Subcutaneous abdominal adipose tissue (tissue), 5 donors: ENCODE measurements at regions not wholly inside any gene's neighbourhood (a gene's known extent, or its start where the extent isn't known, plus 50 kb on each side); places are given as distances from the start of the nearest gene placed in this dataset.

ENCODE experiments used
- H3K27ac ChIP-seq: one replicate; pipeline ENCODE4 v1.7.0; 2013; ENCODE audit warnings: low read depth, mild to moderate bottlenecking, inconsistent platforms, low read length, moderate library complexity
- H3K27me3 ChIP-seq, 5 donors: one replicate each; pipeline ENCODE4 v1.7.0; 2013; ENCODE audit warnings: low read length in 5 of 5, inconsistent platforms in 1 of 5; ENCODE audit not compliant: control insufficient read depth in 5 of 5, insufficient read depth in 4 of 5
- H3K36me3 ChIP-seq, 5 donors: one replicate each; pipeline ENCODE4 v1.7.0; 2013; ENCODE audit warnings: low read length in 5 of 5; ENCODE audit not compliant: control insufficient read depth in 5 of 5, insufficient read depth in 5 of 5
- H3K4me1 ChIP-seq, 5 donors: one replicate each; pipeline ENCODE4 v1.7.0; 2013; ENCODE audit warnings: low read length in 5 of 5, mild to moderate bottlenecking in 3 of 5, moderate library complexity in 1 of 5; ENCODE audit not compliant: control insufficient read depth in 5 of 5, insufficient read depth in 5 of 5
- H3K4me3 ChIP-seq, 5 donors: one replicate each; pipeline ENCODE4 v1.7.0; 2013; ENCODE audit warnings: low read length in 5 of 5, low read depth in 1 of 5
- H3K9ac ChIP-seq, 5 donors: one replicate each; pipeline ENCODE4 v1.7.0; 2013; ENCODE audit warnings: low read length in 5 of 5, mild to moderate bottlenecking in 4 of 5, moderate library complexity in 3 of 5
- H3K9me3 ChIP-seq, 5 donors: one replicate each; pipeline ENCODE4 v1.7.0; 2013; ENCODE audit warnings: low read length in 5 of 5; ENCODE audit not compliant: control insufficient read depth in 5 of 5
- donor health status: healthy.
- donor health status: healthy.
- donor health status: healthy.
- donor health status: healthy.
- donor health status: healthy.

DNA sequence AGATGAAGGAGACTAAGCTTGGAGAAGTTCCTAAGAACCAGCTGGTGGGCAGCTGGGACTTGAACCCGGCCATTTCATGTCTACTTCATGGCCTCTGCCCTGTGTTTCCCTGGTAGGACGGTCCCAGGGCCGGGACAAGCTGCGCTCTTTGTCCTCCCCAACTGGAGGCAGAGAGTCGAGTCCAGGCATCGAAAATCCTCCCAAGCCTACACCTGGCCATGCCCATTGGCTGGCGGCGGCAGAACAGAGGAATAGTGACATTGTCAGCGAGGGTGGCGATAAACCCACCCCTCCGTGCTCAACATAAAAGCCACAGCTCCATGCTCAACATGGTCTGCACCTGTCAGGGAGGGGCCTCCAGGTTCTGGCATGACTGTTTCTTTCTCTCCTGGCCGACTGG lies 77.7 kb downstream of the RBFOX3 start:
- H3K4me1 ChIP-seq = no peaks in the 10 kb centered on the region
- H3K27ac ChIP-seq = no peak overlapping the region
- H3K9me3 ChIP-seq = no peaks in the 10 kb centered on the region
- H3K27me3 ChIP-seq = peaks cover 14 to 61% (median 38%) of the 10 kb centered on the region in 5 donors
- no peak overlapping the region for H3K9ac ChIP-seq
- no peaks in the 10 kb centered on the region for H3K36me3 ChIP-seq
- H3K4me3 ChIP-seq = no peak overlapping the region

DNA sequence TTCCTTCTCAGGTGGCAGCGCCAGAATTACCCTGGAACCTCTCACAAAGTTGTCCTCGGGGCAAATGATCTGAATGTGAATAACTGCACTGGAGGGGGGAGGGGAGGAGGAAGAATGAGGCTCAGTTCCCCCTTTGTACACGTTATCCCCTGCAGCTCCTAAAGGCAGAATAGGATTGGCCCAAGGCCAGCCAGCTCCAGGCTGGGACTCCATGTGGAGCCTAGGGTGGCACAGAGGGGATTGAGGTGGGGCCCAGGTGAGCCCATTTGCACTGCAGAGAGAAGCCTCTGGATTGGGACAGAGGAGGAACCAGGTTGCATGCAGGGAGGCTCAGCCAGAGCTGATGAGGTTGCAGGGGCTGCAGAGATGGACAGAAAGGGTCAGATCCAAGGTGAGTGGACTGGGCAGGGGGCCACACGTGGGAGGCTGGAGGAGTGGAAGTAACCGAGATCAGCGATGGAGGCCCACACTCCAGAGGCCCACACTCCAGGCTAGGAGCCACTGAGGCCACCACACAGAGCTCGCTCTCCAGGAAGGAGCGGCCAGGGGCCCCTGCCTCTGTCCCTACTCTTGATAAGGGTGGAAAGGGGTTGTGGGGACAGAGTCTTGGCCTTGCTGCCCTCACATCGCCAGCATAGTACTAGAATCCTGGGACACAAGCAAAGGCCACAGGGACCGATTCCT lies 78.6 kb downstream of the RBFOX3 start:
- H3K36me3 ChIP-seq = no peaks in the 10 kb centered on the region
- H3K9ac ChIP-seq = no peak overlapping the region
- peaks cover 17 to 56% (median 40%) of the 10 kb centered on the region in 5 donors for H3K27me3 ChIP-seq

DNA sequence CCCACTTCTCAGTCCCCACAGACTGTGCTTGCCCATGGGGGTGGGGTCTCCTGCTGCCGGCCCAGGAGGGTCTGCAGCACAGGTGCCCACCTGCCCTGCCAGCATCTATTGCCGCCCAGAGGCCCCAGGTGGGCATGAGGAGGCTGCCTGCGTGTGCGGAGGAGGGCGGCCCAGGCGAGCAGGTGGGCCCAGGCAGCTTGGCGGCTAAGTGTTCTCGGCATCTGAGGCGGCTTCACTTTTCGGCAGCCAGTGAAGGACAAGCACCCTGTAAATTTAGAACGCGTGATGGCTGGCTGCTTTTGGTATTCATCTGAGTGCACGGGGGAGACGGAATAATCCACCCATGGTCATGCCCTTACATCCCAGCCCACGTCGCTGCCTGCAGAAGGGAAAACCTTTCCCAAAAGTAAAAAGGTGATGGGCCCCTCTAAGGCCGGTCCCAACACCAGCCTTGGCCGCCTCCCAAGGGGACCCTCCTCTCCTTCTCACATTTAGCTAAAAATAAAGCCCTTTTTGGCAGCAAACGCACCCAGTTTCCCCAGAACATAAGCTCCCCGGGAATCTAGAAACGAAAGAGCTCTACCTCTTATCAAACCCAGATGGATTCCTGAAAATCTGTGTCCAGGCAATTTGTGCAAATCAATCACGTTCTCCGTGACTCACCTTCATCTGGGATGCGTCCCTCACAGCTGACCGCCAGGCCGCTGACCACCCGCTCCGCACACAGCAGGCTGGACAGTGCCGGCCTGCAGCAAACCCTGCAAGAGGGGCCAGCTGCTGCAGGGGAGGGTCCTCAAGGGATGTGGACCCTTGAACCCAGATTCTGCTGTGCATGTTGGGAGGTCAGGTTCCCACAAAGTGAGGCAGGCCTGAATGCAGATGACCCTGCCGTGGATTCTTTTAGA lies 79.4 kb downstream of the RBFOX3 start:
- H3K9ac ChIP-seq = no peak overlapping the region
- H3K27me3 ChIP-seq = peaks cover 21 to 58% (median 47%) of the 10 kb centered on the region in 5 donors
- H3K36me3 ChIP-seq = no peaks in the 10 kb centered on the region
- H3K4me1 ChIP-seq = no peaks in the 10 kb centered on the region
- no peak overlapping the region for H3K4me3 ChIP-seq
- H3K9me3 ChIP-seq = no peaks in the 10 kb centered on the region
- no peak overlapping the region for H3K27ac ChIP-seq

More for the DNA sequence above, 78.6 kb downstream of the RBFOX3 start:
- no peaks in the 10 kb centered on the region for H3K4me1 ChIP-seq
- no peak overlapping the region for H3K27ac ChIP-seq
- H3K4me3 ChIP-seq = no peak overlapping the region
- H3K9me3 ChIP-seq = no peaks in the 10 kb centered on the region

DNA sequence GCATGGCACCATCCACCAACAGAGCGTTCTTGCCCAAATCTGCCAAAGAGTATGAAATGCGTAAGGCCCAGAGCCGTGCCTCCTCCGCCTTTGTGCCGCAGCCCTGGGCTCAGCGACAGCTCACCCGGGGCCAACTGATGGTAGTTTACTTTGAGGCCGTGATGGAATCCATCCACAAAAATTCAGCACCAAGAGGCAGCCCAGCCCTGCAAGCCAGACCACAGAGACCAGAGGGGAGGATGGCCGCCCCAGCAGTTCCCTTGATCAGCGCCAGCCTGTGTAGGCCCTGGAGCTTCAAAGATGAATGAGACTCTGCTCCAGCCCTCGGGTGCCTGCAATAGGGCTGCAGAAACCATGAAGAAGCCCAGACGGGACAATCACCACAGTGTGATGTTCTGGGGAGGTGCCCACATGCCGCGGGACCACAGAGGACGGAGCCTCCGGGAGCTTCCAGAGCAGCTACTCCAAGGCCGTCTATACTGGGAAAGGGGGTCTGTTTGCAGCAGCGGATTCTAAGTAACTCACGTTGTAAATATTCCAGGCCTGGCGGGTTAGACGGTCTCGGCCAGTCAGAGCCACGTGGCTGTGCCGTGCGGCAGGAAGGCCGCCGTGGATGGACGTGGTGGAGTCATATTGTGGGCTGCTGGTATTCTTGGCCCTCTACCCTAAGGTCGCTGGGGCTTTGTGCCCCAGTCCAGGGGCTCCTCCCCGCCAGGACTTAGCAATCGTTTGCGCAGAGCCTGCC lies 80.3 kb downstream of the RBFOX3 start:
- no peaks in the 10 kb centered on the region for H3K4me1 ChIP-seq
- no peak overlapping the region for H3K27ac ChIP-seq
- no peak overlapping the region for H3K9ac ChIP-seq
- no peaks in the 10 kb centered on the region for H3K36me3 ChIP-seq
- no peak overlapping the region for H3K4me3 ChIP-seq
- H3K9me3 ChIP-seq = no peaks in the 10 kb centered on the region
- peaks cover 26 to 66% (median 53%) of the 10 kb centered on the region in 5 donors for H3K27me3 ChIP-seq

DNA sequence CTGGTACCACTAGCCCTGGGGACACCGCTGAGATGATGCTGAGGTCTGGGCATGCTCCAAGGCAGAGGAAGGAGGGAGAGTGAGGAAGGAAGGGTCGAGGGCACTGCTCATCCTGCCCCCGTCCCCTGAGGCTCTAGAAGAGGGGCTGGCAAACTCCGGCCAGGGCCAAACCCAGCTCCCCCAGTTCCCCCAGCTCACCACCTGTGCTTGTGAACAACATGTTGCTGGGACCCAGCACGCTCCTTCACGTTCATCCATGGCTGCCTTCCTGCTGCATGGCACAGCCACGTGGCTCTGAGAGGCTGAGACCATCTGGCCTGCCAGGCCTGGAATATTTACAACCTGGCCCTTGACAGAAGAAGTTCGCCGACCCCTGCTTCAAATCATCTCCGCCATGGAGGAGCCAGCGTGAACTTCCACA lies 81.2 kb downstream of the RBFOX3 start:
- no peak overlapping the region for H3K9ac ChIP-seq
- no peaks in the 10 kb centered on the region for H3K9me3 ChIP-seq
- no peaks in the 10 kb centered on the region for H3K36me3 ChIP-seq
- peaks cover 31 to 71% (median 55%) of the 10 kb centered on the region in 5 donors for H3K27me3 ChIP-seq
- H3K4me3 ChIP-seq = no peak overlapping the region
- no peak overlapping the region for H3K27ac ChIP-seq
- H3K4me1 ChIP-seq = no peaks in the 10 kb centered on the region

DNA sequence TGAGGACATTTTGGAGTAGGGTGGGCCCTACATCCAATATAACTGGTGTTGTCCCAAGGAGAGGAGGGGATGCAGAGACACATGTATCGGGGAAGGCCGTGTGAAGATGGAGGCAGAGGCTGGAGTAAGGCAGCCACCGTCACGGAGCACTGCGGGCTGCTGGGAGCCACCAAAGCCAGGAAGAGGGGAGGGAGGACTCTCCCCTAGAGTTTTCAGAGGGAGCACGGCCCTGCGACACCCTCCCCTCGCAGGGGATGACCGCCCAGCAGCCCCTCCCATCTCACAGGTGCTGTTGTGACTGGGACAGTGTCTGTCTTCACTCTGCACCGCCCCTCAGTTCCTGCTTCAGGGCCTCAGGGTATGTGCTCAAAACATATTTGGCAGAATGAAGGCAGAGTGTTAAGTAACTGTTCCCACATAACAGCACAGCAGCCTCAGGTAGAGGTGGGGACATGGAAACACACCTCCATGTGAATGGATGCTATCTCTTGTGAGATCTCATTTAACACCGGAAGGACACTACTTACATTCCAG lies 82.2 kb downstream of the RBFOX3 start:
- Histone ChIP-seq H3K36me3 (no peaks in the 10 kb centered on the region), H3K4me3 (no peak overlapping the region), H3K27ac (no peak overlapping the region), H3K27me3 (peaks cover 38 to 72% (median 58%) of the 10 kb centered on the region in 5 donors), H3K4me1 (no peaks in the 10 kb centered on the region), H3K9me3 (no peaks in the 10 kb centered on the region), H3K9ac (no peak overlapping the region)

DNA sequence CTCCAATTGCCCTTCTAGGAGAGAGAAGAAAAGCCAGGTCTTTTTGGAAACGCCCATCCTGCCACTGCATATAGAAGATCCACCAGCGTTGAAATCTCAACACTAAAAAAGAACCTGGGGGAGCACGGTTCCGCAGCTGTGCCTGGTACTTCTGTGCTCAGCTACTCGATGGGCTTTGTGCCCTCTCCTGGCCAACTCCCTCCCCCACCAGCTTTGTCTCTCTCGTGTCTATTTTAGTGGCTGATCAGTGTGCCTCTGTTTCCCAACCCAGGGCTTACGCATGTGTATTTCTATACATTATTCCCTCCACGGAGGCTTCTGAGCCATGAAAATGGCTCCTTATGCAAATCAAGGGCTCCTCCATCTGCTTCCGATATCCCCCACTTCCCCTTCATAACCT lies 83.5 kb downstream of the RBFOX3 start:
- H3K27me3 ChIP-seq = peaks cover 44 to 59% (median 55%) of the 10 kb centered on the region in 5 donors

DNA sequence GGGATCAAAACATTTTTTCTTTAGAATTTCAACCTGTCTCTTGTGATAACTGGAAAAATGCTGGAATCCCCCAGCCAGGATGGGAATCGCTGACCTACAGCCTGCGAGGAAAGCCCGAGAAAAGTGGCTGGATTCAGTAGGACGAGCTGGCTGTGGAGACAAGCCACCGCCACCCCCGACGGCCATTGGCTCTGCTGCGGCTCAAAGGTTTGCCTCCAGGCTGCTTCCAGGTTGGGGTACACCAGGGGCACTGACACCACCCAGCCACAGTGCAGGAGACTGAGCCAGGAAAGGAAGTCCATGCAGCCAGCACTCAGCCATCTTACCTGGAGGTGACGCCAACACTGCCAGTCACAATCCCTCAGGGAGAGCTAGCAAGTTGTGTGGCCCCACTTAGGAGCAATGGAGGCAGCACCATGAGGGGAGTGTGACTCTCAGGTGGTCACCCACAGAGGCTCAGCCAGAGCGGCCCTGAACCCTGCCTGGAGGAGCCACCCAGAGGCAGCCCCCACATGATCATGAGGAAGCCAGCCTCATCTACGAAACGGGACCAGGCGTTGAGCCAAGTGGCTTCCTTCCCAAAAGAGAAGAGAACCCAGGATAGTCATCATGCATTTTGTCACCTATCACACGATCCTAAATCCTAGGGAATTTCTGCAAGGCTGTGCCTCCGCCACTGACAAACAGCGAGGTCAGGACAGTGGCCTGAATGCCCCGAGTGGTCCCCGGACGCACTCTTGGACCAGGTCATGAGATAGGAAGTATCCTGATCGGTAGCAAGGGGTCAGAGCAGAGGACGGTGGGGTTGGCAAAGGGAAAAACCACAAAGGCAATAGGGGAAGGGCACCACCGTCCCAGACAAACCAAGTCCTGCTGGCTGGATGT lies 84.8 kb downstream of the RBFOX3 start:
- Histone ChIP-seq H3K27ac (no peak overlapping the region), H3K9ac (no peak overlapping the region), H3K4me3 (no peak overlapping the region), H3K4me1 (no peaks in the 10 kb centered on the region), H3K9me3 (no peaks in the 10 kb centered on the region), H3K36me3 (no peaks in the 10 kb centered on the region), H3K27me3 (peaks cover 38 to 54% (median 48%) of the 10 kb centered on the region in 5 donors)

More for the DNA sequence above, 83.5 kb downstream of the RBFOX3 start:
- H3K9ac ChIP-seq = no peak overlapping the region
- H3K27ac ChIP-seq = no peak overlapping the region
- H3K36me3 ChIP-seq = no peaks in the 10 kb centered on the region
- H3K4me3 ChIP-seq = no peak overlapping the region
- H3K9me3 ChIP-seq = no peaks in the 10 kb centered on the region
- H3K4me1 ChIP-seq = no peaks in the 10 kb centered on the region
